Epidermal melanocyte (primary cell): ENCODE measurements at regions not wholly inside any gene's neighbourhood (a gene's known extent, or its start where the extent isn't known, plus 50 kb on each side); places are given as distances from the start of the nearest gene placed in this dataset.
"Not testable (repeated sequence)": the region's sequence is repeated elsewhere in the genome, so short reads cannot be mapped to it uniquely, and the experiment has no call there.

Source experiments
- DNase-seq: peaks from one replicate; pipeline ENCODE4 v3.0.0; 2011; ENCODE audit warnings: low spot score; ENCODE audit not compliant: insufficient read length

- no peak for DNase-seq
Measured at GRCh38 chr1:198967566-198967965, 328.7 kb downstream of the PTPRC start.

- DNase-seq: no peak
Measured at GRCh38 chr1:198968866-198969265, 330.0 kb downstream of the PTPRC start.

- DNase-seq: no peak
Measured at GRCh38 chr1:198969981-198970380, 331.1 kb downstream of the PTPRC start.

GRCh38 chr1:198970916-198971315 is 332.1 kb downstream of the PTPRC start:
- DNase-seq: no peak

- DNase-seq: no peak
Measured at GRCh38 chr1:198977909-198978308, 339.1 kb downstream of the PTPRC start.

- no peak for DNase-seq
Measured at GRCh38 chr1:198978523-198978922, 339.7 kb downstream of the PTPRC start.

GRCh38 chr1:198986036-198986435 is 347.2 kb downstream of the PTPRC start:
- DNase-seq: no peak

GRCh38 chr1:198986442-198986841 is 347.6 kb downstream of the PTPRC start:
- no peak for DNase-seq

GRCh38 chr1:199002661-199003060 is 363.8 kb downstream of the PTPRC start:
- no peak for DNase-seq

GRCh38 chr1:199007423-199007822 is 368.6 kb downstream of the PTPRC start:
- no peak for DNase-seq

- DNase-seq: no peak
Measured at GRCh38 chr1:199009447-199009846, 370.6 kb downstream of the PTPRC start.

- DNase-seq: no peak
Measured at GRCh38 chr1:199010492-199010891, 371.7 kb downstream of the PTPRC start.

GRCh38 chr1:199010933-199011332 is 372.1 kb downstream of the PTPRC start:
- DNase-seq: no peak

GRCh38 chr1:199015799-199016198 is 377.0 kb downstream of the PTPRC start:
- DNase-seq: no peak

- no peak for DNase-seq
Measured at GRCh38 chr1:199018471-199019135, 379.8 kb downstream of the PTPRC start.

- DNase-seq: no peak
Measured at GRCh38 chr1:199020051-199020450, 381.2 kb downstream of the PTPRC start.

- no peak for DNase-seq
Measured at GRCh38 chr1:199020904-199021303, 382.1 kb downstream of the PTPRC start.

- no peak for DNase-seq
Measured at GRCh38 chr1:199029401-199029800, 390.6 kb downstream of the PTPRC start.

GRCh38 chr1:199029855-199030254 is 391.0 kb downstream of the PTPRC start:
- DNase-seq: no peak

- DNase-seq: not testable (repeated sequence)
Measured at GRCh38 chr1:199030541-199030940, 391.7 kb downstream of the PTPRC start.

GRCh38 chr1:199031170-199031569 is 392.3 kb downstream of the PTPRC start:
- DNase-seq: not testable (repeated sequence)

- DNase-seq: not testable (repeated sequence)
Measured at GRCh38 chr1:199032479-199032878, 393.6 kb downstream of the PTPRC start.

GRCh38 chr1:199033661-199034060 is 394.8 kb downstream of the PTPRC start:
- DNase-seq: no peak

- no peak for DNase-seq
Measured at GRCh38 chr1:199038156-199038555, 399.3 kb downstream of the PTPRC start.
